ENCODE measurements at regions not wholly inside any gene's neighbourhood (a gene's known extent, or its start where the extent isn't known, plus 50 kb on each side); places are given as distances from the start of the nearest gene placed in this dataset.

- no peak for TF ChIP-seq CTCF (IDR thresholded peaks at IDR 0.05; ENCODE audit: low read depth, low read length, missing control alignments)
- in situ Hi-C loops (cut with HindIII; ENCODE audit: low sequenced_read_pairs) = no loop called here
- no peak overlapping the region for H3K4me3 ChIP-seq (ENCODE audit: low read depth, low read length)
- no peak for DNase-seq (ENCODE audit: low read depth)
These were observed 462.3 kb upstream of the JARID2 start for GRCh38 chr6:14783594-14783993.

- TF ChIP-seq CTCF (IDR thresholded peaks at IDR 0.05; ENCODE audit: low read depth, low read length, missing control alignments) = no peak
- no peak overlapping the region for H3K4me3 ChIP-seq (ENCODE audit: low read depth, low read length)
- in situ Hi-C loops (cut with HindIII; ENCODE audit: low sequenced_read_pairs) = no loop called here
- DNase-seq (ENCODE audit: low read depth) = no peak
These were observed 461.0 kb upstream of the JARID2 start for GRCh38 chr6:14784596-14785492.

GRCh38 chr6:14785493-14785790, 460.4 kb upstream of the JARID2 start:
- no peak for DNase-seq (ENCODE audit: low read depth)
- H3K4me3 ChIP-seq (ENCODE audit: low read depth, low read length) = no peak overlapping the region
- in situ Hi-C loops (cut with HindIII; ENCODE audit: low sequenced_read_pairs) = no loop called here
- TF ChIP-seq CTCF (IDR thresholded peaks at IDR 0.05; ENCODE audit: low read depth, low read length, missing control alignments) = no peak

- in situ Hi-C loops (cut with HindIII; ENCODE audit: low sequenced_read_pairs) = no loop called here
- H3K4me3 ChIP-seq (ENCODE audit: low read depth, low read length) = no peak overlapping the region
- no peak for DNase-seq (ENCODE audit: low read depth)
These were observed 459.9 kb upstream of the JARID2 start for GRCh38 chr6:14786008-14786407.

GRCh38 chr6:14786455-14786854, 459.4 kb upstream of the JARID2 start:
- TF ChIP-seq CTCF (IDR thresholded peaks at IDR 0.05; ENCODE audit: low read depth, low read length, missing control alignments) = no peak
- in situ Hi-C loops (cut with HindIII; ENCODE audit: low sequenced_read_pairs) = no loop called here
- no peak overlapping the region for H3K4me3 ChIP-seq (ENCODE audit: low read depth, low read length)
- DNase-seq (ENCODE audit: low read depth) = no peak

More at GRCh38 chr6:14786008-14786407, 459.9 kb upstream of the JARID2 start:
- TF ChIP-seq CTCF (IDR thresholded peaks at IDR 0.05; ENCODE audit: low read depth, low read length, missing control alignments) = no peak

- no peak for TF ChIP-seq CTCF (IDR thresholded peaks at IDR 0.05; ENCODE audit: low read depth, low read length, missing control alignments)
These were observed 458.6 kb upstream of the JARID2 start for GRCh38 chr6:14787250-14787649.

More at GRCh38 chr6:14787250-14787649, 458.6 kb upstream of the JARID2 start:
- no peak for DNase-seq (ENCODE audit: low read depth)
- in situ Hi-C loops (cut with HindIII; ENCODE audit: low sequenced_read_pairs) = no loop called here
- no peak overlapping the region for H3K4me3 ChIP-seq (ENCODE audit: low read depth, low read length)

Measured in astrocyte of the cerebellum (primary cell).